RWPE1 (cell line): ENCODE measurements at regions not wholly inside any gene's neighbourhood (a gene's known extent, or its start where the extent isn't known, plus 50 kb on each side); places are given as distances from the start of the nearest gene placed in this dataset.
A peak's percentile ranks its signal among the peaks of the same experiment; 100 is the strongest.

Experiments used
- CTCF ChIA-PET: fragments of 350-600 bp; sonication (Branson Sonifier 250); formaldehyde crosslinking; extraction: SDS; loops from one replicate; lab custom pipeline; 2021; lab: Yijun Ruan, JAX
- POLR2A ChIA-PET: fragments of 400-600 bp; formaldehyde crosslinking; extraction: SDS; loops from one replicate; lab custom pipeline; 2020; ENCODE audit warnings: antibody characterized with exemption; ENCODE audit not compliant: low non-redundant PET; lab: Yijun Ruan, JAX
- DNase-seq: peaks from one replicate; pipeline ENCODE4 v3.0.0; 2012; ENCODE audit warnings: low spot score
- H3K27ac ChIP-seq: fragments of 450-650 bp; 2 replicates; pipeline ENCODE4 v1.5.1; 2017
- TF ChIP-seq, protein P1 (sequence below): fragments of 450-650 bp; conservative IDR thresholded peaks from 2 replicates; pipeline ENCODE4 v1.5.1; 2017; ENCODE audit warnings: low read depth, mild to moderate bottlenecking

DNA sequence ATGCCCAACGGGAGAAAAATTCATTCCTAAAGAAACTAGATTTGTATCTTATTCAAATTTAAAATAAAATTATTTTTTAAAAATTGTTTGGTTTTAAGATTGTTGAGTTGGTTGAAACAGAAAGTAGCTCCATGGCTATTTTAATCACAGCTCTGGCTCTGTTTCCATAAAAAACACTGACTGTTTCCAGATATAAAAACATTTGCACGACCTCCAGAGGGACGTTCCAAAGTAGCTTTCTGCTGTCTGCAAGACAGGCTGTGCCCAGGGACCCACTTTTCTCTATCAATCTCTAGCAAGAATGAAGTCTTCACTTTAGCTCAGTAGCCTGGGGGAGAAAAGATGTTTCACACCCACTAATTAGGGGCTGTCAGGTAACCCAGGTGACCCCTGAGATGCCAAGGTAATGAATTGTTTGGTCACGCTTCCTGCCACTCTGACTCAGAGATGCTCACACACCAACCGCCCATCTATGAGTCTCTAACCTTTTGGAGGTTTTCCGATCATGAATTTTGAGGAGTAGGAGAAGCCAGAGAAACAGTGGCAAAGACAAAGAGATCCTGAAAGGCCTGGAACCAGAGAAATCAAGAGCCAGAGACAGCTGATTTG, 220.1 kb upstream of the SOX9 start:
- CTCF ChIA-PET: interaction anchor here (0.7 kb wide), 1 partner anchor 1023 kb away, joined by 3 read pairs; no protein-coding TSS in a partner anchor
- peak; percentile 91 for DNase-seq
- peak overlapping the region; percentile 16; the same call in 1 of the 2 replicates for H3K27ac ChIP-seq
- TF ChIP-seq, protein P1, sequence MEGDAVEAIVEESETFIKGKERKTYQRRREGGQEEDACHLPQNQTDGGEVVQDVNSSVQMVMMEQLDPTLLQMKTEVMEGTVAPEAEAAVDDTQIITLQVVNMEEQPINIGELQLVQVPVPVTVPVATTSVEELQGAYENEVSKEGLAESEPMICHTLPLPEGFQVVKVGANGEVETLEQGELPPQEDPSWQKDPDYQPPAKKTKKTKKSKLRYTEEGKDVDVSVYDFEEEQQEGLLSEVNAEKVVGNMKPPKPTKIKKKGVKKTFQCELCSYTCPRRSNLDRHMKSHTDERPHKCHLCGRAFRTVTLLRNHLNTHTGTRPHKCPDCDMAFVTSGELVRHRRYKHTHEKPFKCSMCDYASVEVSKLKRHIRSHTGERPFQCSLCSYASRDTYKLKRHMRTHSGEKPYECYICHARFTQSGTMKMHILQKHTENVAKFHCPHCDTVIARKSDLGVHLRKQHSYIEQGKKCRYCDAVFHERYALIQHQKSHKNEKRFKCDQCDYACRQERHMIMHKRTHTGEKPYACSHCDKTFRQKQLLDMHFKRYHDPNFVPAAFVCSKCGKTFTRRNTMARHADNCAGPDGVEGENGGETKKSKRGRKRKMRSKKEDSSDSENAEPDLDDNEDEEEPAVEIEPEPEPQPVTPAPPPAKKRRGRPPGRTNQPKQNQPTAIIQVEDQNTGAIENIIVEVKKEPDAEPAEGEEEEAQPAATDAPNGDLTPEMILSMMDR: no peak
- POLR2A ChIA-PET: interaction anchor here (0.6 to 1.3 kb wide), 2 partner anchors 221 to 307 kb away, joined by 3 to 5 read pairs; partner anchors contain the start of gene SOX9

DNA sequence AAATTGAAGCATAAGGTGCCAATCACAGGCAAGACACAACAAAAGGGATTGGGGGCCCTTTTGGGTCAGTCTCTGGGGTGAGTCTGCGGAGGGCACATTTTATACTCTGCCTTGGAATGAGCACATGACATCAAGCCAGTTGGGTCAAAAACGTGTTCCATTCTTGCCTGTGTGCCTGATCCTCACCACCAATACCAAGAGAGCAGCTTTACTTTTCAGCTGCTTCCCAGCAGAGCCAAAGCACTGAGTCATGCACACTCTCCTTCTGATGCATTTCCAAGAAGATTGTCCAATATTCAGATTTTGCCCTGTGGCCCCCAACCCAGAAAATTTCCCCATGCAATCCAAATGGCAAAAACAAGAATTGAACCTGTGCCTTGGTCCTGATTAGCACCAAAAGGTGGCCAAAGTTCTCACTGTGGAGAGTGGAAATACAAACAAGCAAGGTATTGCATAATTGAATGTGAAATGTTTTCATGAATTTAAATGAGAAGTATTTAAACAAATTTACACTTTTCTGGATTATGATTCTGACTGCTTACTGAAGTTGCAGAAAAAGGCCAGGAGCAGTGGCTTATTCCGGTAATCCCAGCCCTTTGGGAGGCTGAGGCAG, 217.8 kb upstream of the SOX9 start:
- ChIA-PET POLR2A (no interaction called here), CTCF (no interaction called here)
- no peak overlapping the region for H3K27ac ChIP-seq
- TF ChIP-seq, protein P1: no peak
- DNase-seq: peak; percentile 5

DNA sequence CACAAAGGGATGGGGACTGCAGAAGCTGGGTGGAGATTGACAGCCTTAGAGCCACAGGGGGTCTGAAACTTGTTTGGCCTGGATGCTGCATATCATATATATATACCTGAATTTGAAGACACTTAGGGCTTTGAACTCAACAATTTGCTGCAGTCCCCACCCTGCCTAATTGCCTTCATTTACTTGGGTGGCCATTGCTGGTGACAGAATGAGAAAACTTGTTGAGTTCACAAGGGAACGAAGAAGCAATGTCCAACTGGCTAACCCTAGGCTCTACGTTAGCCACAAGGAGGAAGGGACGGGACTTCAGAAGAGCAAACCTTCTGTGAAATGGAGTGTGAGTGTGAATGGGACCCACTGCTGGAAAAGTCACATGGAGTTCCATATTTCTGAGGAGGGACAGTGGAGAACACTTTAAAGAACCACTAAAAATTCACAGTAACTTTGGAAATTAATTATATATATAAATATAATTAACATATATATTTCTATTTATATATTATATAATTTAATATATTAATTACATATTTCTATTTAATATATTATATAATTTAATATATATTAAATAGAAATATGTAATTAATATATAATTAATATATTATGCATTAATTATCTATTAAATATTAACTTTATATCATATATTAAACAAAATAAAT, 215.3 kb upstream of the SOX9 start:
- ChIA-PET CTCF (interaction anchor here (0.6 kb wide), 1 partner anchor 30 kb away, joined by 5 read pairs; no protein-coding TSS in a partner anchor), POLR2A (no interaction called here)
- no peak for DNase-seq
- TF ChIP-seq, protein P1: no peak
- H3K27ac ChIP-seq: no peak overlapping the region

DNA sequence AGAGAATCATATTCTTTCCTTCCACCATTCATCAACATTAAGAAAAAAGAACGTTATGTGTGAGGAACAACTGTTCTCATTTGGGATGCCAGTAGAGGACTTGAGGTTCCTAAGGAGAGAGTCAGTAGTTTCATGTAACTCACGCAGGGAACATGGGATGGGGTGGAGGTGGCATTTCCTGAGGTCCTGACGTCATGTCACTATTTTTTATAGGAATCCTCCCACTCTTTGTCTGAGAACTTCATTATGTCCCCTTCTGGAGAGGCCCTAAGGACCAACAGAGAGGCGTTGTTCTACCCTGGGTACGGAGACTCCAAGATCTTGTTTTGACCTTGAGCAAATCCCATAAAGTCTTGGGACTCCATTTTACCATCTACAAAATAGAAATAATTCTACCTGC, 211.7 kb upstream of the SOX9 start:
- DNase-seq: no peak
- POLR2A ChIA-PET: no interaction called here
- TF ChIP-seq, protein P1: no peak
- H3K27ac ChIP-seq: no peak overlapping the region
- CTCF ChIA-PET: no interaction called here

DNA sequence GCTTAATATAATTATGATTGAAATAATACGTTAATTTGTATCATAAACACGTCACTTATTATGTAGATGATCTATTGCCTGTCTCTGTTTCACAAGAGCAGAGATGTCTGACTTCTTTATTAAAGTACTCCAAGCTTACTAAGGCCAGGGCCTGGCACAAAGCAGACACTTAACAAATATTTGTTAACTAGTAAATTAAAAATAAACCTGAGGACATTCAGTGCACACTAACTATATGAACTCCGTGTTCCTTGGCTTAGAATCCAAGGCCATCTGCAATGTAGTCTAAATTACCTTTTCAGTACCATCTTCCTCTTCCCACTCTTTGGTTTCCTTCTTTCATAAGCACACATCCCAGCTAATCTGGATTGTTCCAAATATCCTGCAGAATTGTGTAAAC, 210.8 kb upstream of the SOX9 start:
- no peak for DNase-seq
- no peak overlapping the region for H3K27ac ChIP-seq

DNA sequence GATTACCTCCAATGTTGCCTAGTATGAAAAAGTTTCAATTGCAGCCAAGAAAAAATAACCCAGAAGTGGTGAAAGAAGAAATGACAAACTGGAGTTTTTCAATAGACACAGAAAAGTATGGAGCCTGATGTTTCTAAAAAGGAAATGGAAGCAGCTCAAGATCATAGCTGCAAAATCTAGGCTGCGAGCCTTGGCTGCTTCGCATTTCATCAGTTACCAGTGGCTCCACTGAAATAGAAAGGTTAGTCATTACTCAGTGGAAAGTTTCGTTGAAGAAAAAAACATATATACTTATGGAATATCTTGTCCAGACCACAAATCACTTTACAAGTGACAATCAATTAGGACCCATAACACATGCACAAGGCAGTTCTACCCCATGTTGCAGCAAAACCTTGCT, 206.8 kb upstream of the SOX9 start:
- no peak overlapping the region for H3K27ac ChIP-seq
- POLR2A ChIA-PET: no interaction called here
- TF ChIP-seq, protein P1: no peak
- CTCF ChIA-PET: no interaction called here
- no peak for DNase-seq

More for the DNA sequence above, 210.8 kb upstream of the SOX9 start:
- POLR2A ChIA-PET: no interaction called here
- CTCF ChIA-PET: no interaction called here
- TF ChIP-seq, protein P1: no peak
